ENCODE measurements at regions not wholly inside any gene's neighbourhood (a gene's known extent, or its start where the extent isn't known, plus 50 kb on each side); places are given as distances from the start of the nearest gene placed in this dataset.

DNA sequence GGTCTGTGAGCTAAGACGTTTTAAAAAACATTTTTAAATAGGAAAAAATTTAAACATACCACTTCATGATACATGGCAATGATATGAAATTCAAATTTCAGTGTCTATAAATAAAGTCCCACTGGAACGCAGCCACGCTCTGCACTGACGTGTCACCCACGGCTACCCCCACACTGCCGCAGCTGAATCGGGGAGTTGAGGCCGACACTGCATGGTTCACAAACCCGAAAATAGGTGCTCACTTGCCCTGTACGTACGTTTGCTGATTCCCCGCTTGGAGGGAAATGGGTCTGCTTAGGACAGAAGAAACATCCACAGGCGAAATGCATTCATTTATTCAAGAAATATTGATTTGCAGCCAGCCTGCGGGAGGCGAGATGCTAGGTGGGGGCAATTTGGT lies 1342.3 kb downstream of the TBC1D22A start:
- no peak for DNase-seq (ENCODE audit: low read depth)
- no peak overlapping the region for H3K4me3 ChIP-seq (ENCODE audit: low read depth, low read length)
- no peak for TF ChIP-seq CTCF (conservative IDR thresholded peaks at IDR 0.05; ENCODE audit: low read depth, low read length)

DNA sequence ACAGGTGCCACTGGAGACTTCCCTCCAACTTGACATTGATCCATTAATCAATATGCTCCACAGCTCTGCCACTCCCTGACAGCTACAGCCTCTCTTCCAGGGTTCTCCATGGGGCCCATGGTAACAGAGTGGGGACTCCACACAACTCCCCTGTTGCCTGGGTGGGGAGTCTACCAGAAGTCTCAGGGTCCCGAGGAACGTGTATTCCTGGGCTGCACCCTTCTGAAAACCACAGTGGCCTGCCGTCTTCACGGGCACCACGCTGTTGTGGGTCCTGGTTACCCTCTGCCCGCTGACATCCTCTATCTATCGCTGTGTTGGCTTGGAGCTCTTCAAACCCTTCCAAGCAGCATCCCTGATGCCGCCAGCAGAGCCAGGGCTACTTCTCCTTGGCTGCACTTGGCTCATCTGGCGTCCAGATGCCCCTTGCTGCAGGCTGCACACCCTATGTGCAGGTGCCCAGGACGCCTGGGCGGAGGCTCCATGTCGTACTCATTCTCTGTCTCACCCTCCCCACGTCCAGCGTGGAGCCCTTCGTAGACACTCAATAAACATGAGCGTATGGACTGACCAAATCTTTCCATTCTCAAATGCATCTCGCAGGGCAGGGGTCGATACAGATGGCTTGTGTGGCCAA lies 1341.8 kb downstream of the TBC1D22A start:
- TF ChIP-seq CTCF (conservative IDR thresholded peaks at IDR 0.05; ENCODE audit: low read depth, low read length) = no peak
- no peak for DNase-seq (ENCODE audit: low read depth)

GRCh38 chr22:48103126-48103875 lies 1340.9 kb downstream of the TBC1D22A start:
- H3K4me3 ChIP-seq (ENCODE audit: low read depth, low read length) = no peak overlapping the region
- no peak for DNase-seq (ENCODE audit: low read depth)
- no peak for TF ChIP-seq CTCF (conservative IDR thresholded peaks at IDR 0.05; ENCODE audit: low read depth, low read length)

More for the DNA sequence above, 1341.8 kb downstream of the TBC1D22A start:
- no peak overlapping the region for H3K4me3 ChIP-seq (ENCODE audit: low read depth, low read length)

DNA sequence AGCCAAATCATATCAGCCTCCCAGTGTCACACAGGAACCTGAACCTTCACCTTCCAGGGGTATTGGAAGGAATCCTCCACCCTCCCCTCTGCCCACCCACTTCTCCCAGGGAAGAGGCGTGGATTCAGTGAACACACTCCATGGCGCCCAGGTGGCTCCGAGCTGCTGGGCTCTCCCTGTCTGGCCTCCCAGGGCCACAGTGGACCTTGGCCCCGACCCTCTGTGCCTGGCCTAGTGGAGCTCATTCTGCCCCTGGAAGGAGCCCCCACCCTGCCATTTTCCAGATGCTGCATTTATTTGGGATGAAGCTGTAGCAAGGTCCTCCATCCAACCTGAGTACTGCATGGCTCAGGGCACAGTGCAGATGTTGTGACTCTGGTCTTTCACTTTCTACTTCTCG lies 1340.1 kb downstream of the TBC1D22A start:
- no peak for TF ChIP-seq CTCF (conservative IDR thresholded peaks at IDR 0.05; ENCODE audit: low read depth, low read length)
- DNase-seq (ENCODE audit: low read depth) = no peak

GRCh38 chr22:48101704-48102103 lies 1339.3 kb downstream of the TBC1D22A start:
- H3K4me3 ChIP-seq (ENCODE audit: low read depth, low read length) = no peak overlapping the region
- no peak for TF ChIP-seq CTCF (conservative IDR thresholded peaks at IDR 0.05; ENCODE audit: low read depth, low read length)
- DNase-seq (ENCODE audit: low read depth) = no peak

More for the DNA sequence above, 1340.1 kb downstream of the TBC1D22A start:
- no peak overlapping the region for H3K4me3 ChIP-seq (ENCODE audit: low read depth, low read length)

DNA sequence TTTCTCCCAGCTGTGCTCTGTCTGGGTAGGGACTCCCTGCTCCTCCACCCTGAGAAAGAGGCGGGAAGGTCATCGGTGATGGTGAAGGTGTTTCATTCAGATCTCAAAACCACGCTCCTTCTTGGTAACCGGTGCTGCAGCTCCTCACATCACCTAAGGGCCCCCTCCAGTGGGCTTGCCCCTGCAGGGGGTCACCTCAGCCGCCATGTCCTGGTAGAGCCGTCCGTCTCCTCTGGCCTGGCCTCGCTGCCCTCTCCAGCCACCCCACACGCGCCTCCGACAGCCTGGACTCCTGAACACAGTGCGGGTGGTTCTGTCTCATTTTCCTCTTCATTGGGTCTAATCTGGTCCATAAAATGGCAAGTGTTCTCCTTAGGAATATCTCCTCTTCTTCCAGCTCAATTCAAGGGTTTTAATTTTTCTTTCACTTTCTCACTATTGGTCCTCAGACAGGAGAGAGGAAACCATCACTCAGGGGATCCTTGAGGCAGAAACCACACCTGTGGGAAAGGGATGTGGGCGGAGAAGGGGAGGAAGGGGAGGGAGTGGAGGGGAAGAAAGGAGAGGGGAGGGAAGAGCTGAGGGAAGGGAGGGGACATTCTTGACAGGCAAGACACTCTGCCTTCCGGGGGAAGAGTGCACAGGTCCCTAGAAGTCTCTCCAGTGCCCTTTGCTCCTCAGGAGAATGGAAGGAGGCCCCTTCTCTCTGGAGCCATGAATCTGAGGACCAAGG lies 1338.4 kb downstream of the TBC1D22A start:
- no peak overlapping the region for H3K4me3 ChIP-seq (ENCODE audit: low read depth, low read length)
- no peak for DNase-seq (ENCODE audit: low read depth)
- no peak for TF ChIP-seq CTCF (conservative IDR thresholded peaks at IDR 0.05; ENCODE audit: low read depth, low read length)
